ENCODE measurements at regions not wholly inside any gene's neighbourhood (a gene's known extent, or its start where the extent isn't known, plus 50 kb on each side); places are given as distances from the start of the nearest gene placed in this dataset.

GRCh38 chr5:167171056-167171455 lies 1120.4 kb upstream of the WWC1 start:
- Mint-ChIP-seq H3K27me3 (no peaks in the 10 kb centered on the region), H3K27ac (no peak overlapping the region), H3K4me1 (no peaks in the 10 kb centered on the region), H3K4me3 (no peak overlapping the region), H3K9me3 (peaks cover 0 to 41% (median 5%) of the 10 kb centered on the region in 9 donors), H3K36me3 (no peaks in the 10 kb centered on the region)
- POLR2A ChIA-PET: no interaction called here
- ATAC-seq: no peak
- DNase-seq: no peak

- H3K4me1 Mint-ChIP-seq: no peaks in the 10 kb centered on the region
- H3K27me3 Mint-ChIP-seq: no peaks in the 10 kb centered on the region
- no peak overlapping the region for H3K4me3 Mint-ChIP-seq
- peaks cover 0 to 23% (median 10%) of the 10 kb centered on the region in 9 donors for H3K9me3 Mint-ChIP-seq
- H3K36me3 Mint-ChIP-seq: no peaks in the 10 kb centered on the region
- ATAC-seq (no peak), DNase-seq (no peak)
- no peak overlapping the region for H3K27ac Mint-ChIP-seq
- POLR2A ChIA-PET: no interaction called here
Measured at GRCh38 chr5:167177736-167178135, 1113.7 kb upstream of the WWC1 start.

- ATAC-seq (no peak), DNase-seq (no peak)
- Mint-ChIP-seq H3K27ac (no peak overlapping the region), H3K4me1 (no peaks in the 10 kb centered on the region), H3K27me3 (no peaks in the 10 kb centered on the region), H3K4me3 (no peak overlapping the region), H3K9me3 (peaks cover 3 to 31% (median 6%) of the 10 kb centered on the region in 9 donors), H3K36me3 (no peaks in the 10 kb centered on the region)
- POLR2A ChIA-PET: no interaction called here
Measured at GRCh38 chr5:167180906-167181305, 1110.5 kb upstream of the WWC1 start.

- POLR2A ChIA-PET: no interaction called here
- no peaks in the 10 kb centered on the region for H3K36me3 Mint-ChIP-seq
- ATAC-seq (no peak), DNase-seq (no peak)
- H3K4me3 Mint-ChIP-seq: no peak overlapping the region
- peaks cover 0 to 33% (median 8%) of the 10 kb centered on the region in 9 donors for H3K9me3 Mint-ChIP-seq
- no peak overlapping the region for H3K27ac Mint-ChIP-seq
- H3K27me3 Mint-ChIP-seq: no peaks in the 10 kb centered on the region
- H3K4me1 Mint-ChIP-seq: no peaks in the 10 kb centered on the region
Measured at GRCh38 chr5:167205881-167206280, 1085.6 kb upstream of the WWC1 start.

DNA sequence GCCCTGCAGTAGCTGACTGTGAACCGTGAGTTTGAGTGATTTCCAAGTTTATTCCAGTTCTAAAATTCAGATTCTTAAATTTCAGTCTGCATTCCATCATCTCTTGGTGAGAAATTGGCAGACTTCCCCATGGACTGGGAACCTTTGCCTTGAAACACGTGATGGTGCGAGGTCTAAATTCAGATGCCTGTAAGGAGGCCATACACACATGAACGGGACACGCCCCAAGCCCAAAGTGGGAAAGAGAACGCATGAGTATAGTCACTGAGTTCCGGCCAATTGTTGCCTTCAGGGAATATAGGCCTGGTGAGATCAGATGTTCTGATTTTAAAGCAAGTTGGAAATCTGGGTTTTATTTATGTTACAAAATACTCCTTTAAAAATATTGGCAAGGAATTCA lies 1084.4 kb upstream of the WWC1 start:
- POLR2A ChIA-PET: no interaction called here

DNA sequence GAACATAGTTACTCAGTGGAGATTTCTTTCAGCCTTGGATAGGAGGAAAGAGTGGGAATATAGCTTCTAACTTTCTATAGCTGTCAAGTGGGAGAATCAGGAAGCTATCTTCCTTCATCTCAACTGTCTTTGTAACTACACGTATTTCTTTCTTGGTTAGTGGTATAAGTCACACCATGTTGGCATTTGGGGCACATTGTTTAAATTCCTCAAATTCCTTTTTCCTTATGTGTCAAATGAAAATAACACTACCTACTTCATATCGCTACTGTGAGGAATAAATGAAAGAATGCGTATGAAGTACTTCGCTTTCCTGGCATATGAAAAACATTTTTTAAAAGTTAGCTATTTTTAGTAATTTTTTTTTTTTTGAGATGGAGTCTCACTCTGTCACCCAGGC lies 1082.5 kb upstream of the WWC1 start:
- no peak overlapping the region for H3K27ac Mint-ChIP-seq
- H3K36me3 Mint-ChIP-seq: no peaks in the 10 kb centered on the region
- ATAC-seq (no peak), DNase-seq (no peak)
- POLR2A ChIA-PET: no interaction called here
- H3K4me1 Mint-ChIP-seq: no peaks in the 10 kb centered on the region
- H3K4me3 Mint-ChIP-seq: no peak overlapping the region
- H3K27me3 Mint-ChIP-seq: no peaks in the 10 kb centered on the region
- H3K9me3 Mint-ChIP-seq: peaks cover 0 to 17% (median 5%) of the 10 kb centered on the region in 9 donors

More for the DNA sequence above, 1084.4 kb upstream of the WWC1 start:
- DNase-seq: no peak
- H3K4me3 Mint-ChIP-seq: no peak overlapping the region
- H3K27ac Mint-ChIP-seq: no peak overlapping the region
- no peaks in the 10 kb centered on the region for H3K4me1 Mint-ChIP-seq
- H3K27me3 Mint-ChIP-seq: no peaks in the 10 kb centered on the region
- peaks cover 0 to 29% (median 6%) of the 10 kb centered on the region in 9 donors for H3K9me3 Mint-ChIP-seq
- ATAC-seq: no peak
- H3K36me3 Mint-ChIP-seq: no peaks in the 10 kb centered on the region

DNA sequence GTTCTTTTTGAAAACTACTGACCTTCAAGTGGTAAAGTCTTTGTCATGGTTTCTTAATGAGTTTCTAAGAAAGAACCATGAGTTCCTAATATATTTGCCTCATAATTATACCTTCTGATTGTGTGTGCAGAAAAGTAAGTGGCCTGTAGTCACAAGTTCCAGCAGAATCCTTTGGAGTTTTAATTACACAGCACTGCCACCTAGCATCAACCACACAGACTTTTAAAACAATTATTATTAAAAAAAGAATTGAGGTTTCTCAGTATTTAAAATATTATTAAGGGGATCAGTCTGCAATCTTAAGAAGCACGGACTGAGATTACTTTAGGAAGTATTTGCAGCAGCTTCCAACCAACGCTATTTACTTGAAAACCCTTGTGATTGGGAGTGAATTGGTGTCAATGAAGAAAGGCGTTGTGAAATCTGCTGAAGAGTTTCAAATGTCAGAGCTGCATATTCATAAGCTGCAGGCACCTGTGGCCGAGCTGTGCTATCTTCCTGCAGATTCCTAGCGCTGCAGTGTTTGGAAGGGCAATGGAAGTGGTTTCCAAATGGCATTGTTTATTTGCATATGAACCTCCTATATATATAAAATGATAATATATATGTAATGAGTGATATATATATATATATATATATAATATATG lies 1074.2 kb upstream of the WWC1 start:
- Mint-ChIP-seq H3K4me3 (no peak overlapping the region), H3K9me3 (peaks cover 0 to 18% (median 6%) of the 10 kb centered on the region in 9 donors), H3K27me3 (no peaks in the 10 kb centered on the region), H3K4me1 (no peaks in the 10 kb centered on the region), H3K27ac (no peak overlapping the region), H3K36me3 (no peaks in the 10 kb centered on the region)
- no peak for DNase-seq
- POLR2A ChIA-PET: no interaction called here
- ATAC-seq: no peak

- Mint-ChIP-seq H3K4me3 (no peak overlapping the region), H3K27me3 (no peaks in the 10 kb centered on the region), H3K36me3 (no peaks in the 10 kb centered on the region), H3K4me1 (no peaks in the 10 kb centered on the region), H3K27ac (no peak overlapping the region), H3K9me3 (peaks cover 0 to 23% (median 9%) of the 10 kb centered on the region in 9 donors)
- no peak for DNase-seq
- no peak for ATAC-seq
- POLR2A ChIA-PET: no interaction called here
Measured at GRCh38 chr5:167219298-167219697, 1072.1 kb upstream of the WWC1 start.

- Mint-ChIP-seq H3K4me1 (no peaks in the 10 kb centered on the region), H3K27me3 (peaks cover 0 to 6% (median 0%) of the 10 kb centered on the region in 5 donors), H3K36me3 (peaks cover 0 to 6% (median 0%) of the 10 kb centered on the region in 3 donors), H3K27ac (no peak overlapping the region), H3K4me3 (no peak overlapping the region), H3K9me3 (peaks cover 7 to 50% (median 20%) of the 10 kb centered on the region in 9 donors)
- POLR2A ChIA-PET: no interaction called here
- no peak for ATAC-seq
- DNase-seq: no peak
Measured at GRCh38 chr5:167226386-167226785, 1065.1 kb upstream of the WWC1 start.

- Mint-ChIP-seq H3K27me3 (peaks cover 0 to 6% (median 0%) of the 10 kb centered on the region in 5 donors), H3K27ac (no peak overlapping the region), H3K4me3 (no peak overlapping the region), H3K9me3 (peaks cover 7 to 49% (median 20%) of the 10 kb centered on the region in 9 donors), H3K4me1 (no peaks in the 10 kb centered on the region), H3K36me3 (peaks cover 0 to 6% (median 0%) of the 10 kb centered on the region in 3 donors)
- ATAC-seq (no peak), DNase-seq (no peak)
- POLR2A ChIA-PET: no interaction called here
Measured at GRCh38 chr5:167228134-167228533, 1063.3 kb upstream of the WWC1 start.

DNA sequence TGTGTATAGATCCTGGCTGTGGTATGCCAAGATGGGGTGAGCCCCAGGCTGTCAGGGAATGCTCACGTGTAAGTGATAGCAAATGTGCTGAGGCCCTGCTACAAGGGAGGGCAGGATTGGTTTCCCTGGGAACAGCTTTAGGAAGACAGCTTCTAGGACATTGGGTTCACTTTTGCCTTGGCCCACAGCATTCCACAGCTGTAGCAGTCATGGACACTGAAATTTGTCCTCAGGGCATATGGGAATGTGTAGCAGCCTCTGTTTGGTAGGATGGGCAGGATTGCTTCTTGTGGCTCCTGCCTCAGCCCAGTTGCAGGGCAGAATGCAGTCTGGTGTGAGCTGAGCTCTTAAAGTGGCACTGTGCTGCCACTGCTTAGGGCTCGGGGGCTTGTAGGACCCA lies 1061.7 kb upstream of the WWC1 start:
- peaks cover 7 to 39% (median 22%) of the 10 kb centered on the region in 9 donors for H3K9me3 Mint-ChIP-seq
- no peak for ATAC-seq
- POLR2A ChIA-PET: no interaction called here
- no peak for DNase-seq
- no peak overlapping the region for H3K4me3 Mint-ChIP-seq
- H3K36me3 Mint-ChIP-seq: peaks cover 0 to 6% (median 0%) of the 10 kb centered on the region in 3 donors
- H3K4me1 Mint-ChIP-seq: no peaks in the 10 kb centered on the region
- H3K27ac Mint-ChIP-seq: no peak overlapping the region
- H3K27me3 Mint-ChIP-seq: peaks cover 0 to 6% (median 0%) of the 10 kb centered on the region in 5 donors

- peaks cover 0 to 6% (median 0%) of the 10 kb centered on the region in 5 donors for H3K27me3 Mint-ChIP-seq
Measured at GRCh38 chr5:167230414-167230813, 1061.0 kb upstream of the WWC1 start.

DNA sequence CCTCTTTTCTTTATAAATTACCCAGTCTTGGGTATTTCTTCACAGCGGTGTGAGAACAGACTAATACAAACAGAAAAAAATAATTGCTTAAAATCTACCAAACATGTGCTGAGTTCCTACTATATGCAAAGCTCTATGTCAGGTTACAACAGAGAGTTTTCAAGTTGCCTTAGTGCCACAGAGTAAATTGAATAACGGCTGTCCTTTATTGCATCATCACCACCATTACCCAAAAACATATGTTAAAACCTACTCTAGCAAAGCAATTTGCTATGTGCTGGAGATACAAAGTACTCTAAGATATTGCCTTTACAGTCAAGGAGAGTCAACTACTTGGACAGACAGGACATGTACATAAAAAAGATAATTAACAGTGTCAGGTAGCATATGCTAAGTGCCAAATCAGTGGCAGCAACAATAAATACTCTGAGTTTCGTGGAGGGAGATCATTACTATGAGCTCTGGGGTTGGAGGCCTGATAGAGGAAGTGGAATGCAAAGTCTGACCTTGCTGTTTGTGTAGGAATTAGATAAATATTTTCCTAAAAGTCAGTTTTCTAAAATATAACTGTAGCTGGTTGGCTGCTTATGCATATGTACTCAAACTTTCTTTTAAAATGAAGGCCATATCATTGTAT lies 1058.7 kb upstream of the WWC1 start:
- H3K27ac Mint-ChIP-seq: no peak overlapping the region
- H3K9me3 Mint-ChIP-seq: peaks cover 3 to 23% (median 14%) of the 10 kb centered on the region in 9 donors
- no peaks in the 10 kb centered on the region for H3K4me1 Mint-ChIP-seq
- ATAC-seq (no peak), DNase-seq (no peak)
- no peak overlapping the region for H3K4me3 Mint-ChIP-seq
- peaks cover 0 to 6% (median 0%) of the 10 kb centered on the region in 5 donors for H3K27me3 Mint-ChIP-seq
- POLR2A ChIA-PET: no interaction called here
- no peaks in the 10 kb centered on the region for H3K36me3 Mint-ChIP-seq

More at GRCh38 chr5:167230414-167230813, 1061.0 kb upstream of the WWC1 start:
- Mint-ChIP-seq H3K27ac (no peak overlapping the region), H3K4me3 (no peak overlapping the region), H3K36me3 (peaks cover 0 to 6% (median 0%) of the 10 kb centered on the region in 3 donors), H3K4me1 (no peaks in the 10 kb centered on the region), H3K9me3 (peaks cover 7 to 34% (median 22%) of the 10 kb centered on the region in 9 donors)
- POLR2A ChIA-PET: no interaction called here
- DNase-seq: no peak
- no peak for ATAC-seq
